ENCODE measurements at regions not wholly inside any gene's neighbourhood (a gene's known extent, or its start where the extent isn't known, plus 50 kb on each side); places are given as distances from the start of the nearest gene placed in this dataset.

DNA sequence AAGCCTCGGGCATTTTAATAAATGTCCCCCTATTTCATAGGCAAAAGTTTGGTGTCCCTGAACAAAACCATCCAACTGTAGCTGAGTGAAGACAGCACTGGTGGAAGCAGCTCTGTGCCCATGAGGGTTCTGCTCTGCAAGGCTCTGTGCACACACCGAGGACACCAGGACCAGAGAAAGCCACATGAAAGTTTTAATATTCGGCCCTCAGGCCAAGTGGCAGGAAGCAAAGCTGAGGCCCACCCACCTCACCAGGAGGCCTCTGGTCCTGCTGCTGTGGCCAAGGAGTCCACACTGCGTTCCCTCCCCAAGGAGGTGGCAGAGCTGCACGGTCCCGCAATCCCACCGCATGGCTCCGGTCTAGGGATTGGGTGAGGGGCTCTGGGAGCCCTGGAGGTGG, 62.6 kb upstream of the RPS6KA2 start:
- Mint-ChIP-seq H3K27ac (ENCODE audit: unreplicated experiment) (no peak overlapping the region), H3K36me3 (ENCODE audit: low read depth) (no peaks in the 10 kb centered on the region), H3K4me3 (ENCODE audit: unreplicated experiment) (no peak overlapping the region), H3K9me3 (ENCODE audit: low read depth) (no peaks in the 10 kb centered on the region), H3K4me1 (ENCODE audit: low read depth) (peaks cover 16% of the 10 kb centered on the region), H3K27me3 (ENCODE audit: low read depth) (peaks cover 2% of the 10 kb centered on the region)
- TF ChIP-seq, protein P1, sequence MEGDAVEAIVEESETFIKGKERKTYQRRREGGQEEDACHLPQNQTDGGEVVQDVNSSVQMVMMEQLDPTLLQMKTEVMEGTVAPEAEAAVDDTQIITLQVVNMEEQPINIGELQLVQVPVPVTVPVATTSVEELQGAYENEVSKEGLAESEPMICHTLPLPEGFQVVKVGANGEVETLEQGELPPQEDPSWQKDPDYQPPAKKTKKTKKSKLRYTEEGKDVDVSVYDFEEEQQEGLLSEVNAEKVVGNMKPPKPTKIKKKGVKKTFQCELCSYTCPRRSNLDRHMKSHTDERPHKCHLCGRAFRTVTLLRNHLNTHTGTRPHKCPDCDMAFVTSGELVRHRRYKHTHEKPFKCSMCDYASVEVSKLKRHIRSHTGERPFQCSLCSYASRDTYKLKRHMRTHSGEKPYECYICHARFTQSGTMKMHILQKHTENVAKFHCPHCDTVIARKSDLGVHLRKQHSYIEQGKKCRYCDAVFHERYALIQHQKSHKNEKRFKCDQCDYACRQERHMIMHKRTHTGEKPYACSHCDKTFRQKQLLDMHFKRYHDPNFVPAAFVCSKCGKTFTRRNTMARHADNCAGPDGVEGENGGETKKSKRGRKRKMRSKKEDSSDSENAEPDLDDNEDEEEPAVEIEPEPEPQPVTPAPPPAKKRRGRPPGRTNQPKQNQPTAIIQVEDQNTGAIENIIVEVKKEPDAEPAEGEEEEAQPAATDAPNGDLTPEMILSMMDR (IDR thresholded peaks at IDR 0.05): no peak
- DNase-seq (ENCODE audit: low spot score): no peak

DNA sequence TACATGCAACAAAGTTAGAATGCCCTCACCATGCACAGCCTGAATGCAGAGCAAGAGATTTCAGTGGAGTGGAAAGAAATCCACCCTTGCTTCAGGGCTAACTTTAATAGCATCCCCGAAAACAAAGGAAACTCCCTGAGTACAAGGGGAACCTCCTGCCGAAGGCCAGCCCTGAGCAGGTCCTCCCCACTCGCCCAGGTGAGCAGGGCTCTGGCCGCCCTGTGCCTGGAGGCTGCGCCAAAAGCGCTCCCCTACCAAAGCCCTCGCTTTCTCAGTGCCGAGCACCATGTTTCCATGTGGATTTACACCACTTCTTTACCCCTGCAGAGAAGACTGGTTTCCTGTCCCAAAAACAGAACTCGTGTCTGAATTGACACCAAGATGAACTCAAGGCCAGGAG, 61.9 kb upstream of the RPS6KA2 start:
- TF ChIP-seq, protein P1 (IDR thresholded peaks at IDR 0.05): no peak
- H3K27ac Mint-ChIP-seq (ENCODE audit: unreplicated experiment): no peak overlapping the region
- H3K36me3 Mint-ChIP-seq (ENCODE audit: low read depth): no peaks in the 10 kb centered on the region
- DNase-seq (ENCODE audit: low spot score): no peak
- H3K27me3 Mint-ChIP-seq (ENCODE audit: low read depth): peaks cover 2% of the 10 kb centered on the region
- H3K4me1 Mint-ChIP-seq (ENCODE audit: low read depth): peaks cover 16% of the 10 kb centered on the region
- H3K9me3 Mint-ChIP-seq (ENCODE audit: low read depth): no peaks in the 10 kb centered on the region
- no peak overlapping the region for H3K4me3 Mint-ChIP-seq (ENCODE audit: unreplicated experiment)

DNA sequence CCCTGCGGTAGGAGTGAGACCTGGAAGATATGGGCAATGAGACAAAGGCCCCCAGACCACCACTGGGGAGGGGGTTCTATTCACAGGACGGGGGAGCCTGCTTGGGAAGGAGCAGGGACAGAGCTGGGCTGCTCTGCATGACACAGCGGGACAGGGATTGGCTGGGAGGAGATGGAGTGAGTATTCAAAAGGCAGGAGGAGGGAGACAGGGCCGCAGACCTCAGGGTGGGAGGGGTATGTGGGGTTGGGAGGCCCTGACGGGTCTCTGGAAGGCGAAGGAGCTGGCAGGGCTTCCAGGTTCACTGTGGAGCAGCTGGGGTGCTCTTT, 60.8 kb upstream of the RPS6KA2 start:
- Mint-ChIP-seq H3K4me3 (ENCODE audit: unreplicated experiment) (no peak overlapping the region), H3K27me3 (ENCODE audit: low read depth) (peaks cover 2% of the 10 kb centered on the region), H3K4me1 (ENCODE audit: low read depth) (peaks cover 20% of the 10 kb centered on the region), H3K27ac (ENCODE audit: unreplicated experiment) (no peak overlapping the region), H3K9me3 (ENCODE audit: low read depth) (no peaks in the 10 kb centered on the region), H3K36me3 (ENCODE audit: low read depth) (no peaks in the 10 kb centered on the region)
- DNase-seq (ENCODE audit: low spot score): no peak
- TF ChIP-seq, protein P1 (IDR thresholded peaks at IDR 0.05): no peak

DNA sequence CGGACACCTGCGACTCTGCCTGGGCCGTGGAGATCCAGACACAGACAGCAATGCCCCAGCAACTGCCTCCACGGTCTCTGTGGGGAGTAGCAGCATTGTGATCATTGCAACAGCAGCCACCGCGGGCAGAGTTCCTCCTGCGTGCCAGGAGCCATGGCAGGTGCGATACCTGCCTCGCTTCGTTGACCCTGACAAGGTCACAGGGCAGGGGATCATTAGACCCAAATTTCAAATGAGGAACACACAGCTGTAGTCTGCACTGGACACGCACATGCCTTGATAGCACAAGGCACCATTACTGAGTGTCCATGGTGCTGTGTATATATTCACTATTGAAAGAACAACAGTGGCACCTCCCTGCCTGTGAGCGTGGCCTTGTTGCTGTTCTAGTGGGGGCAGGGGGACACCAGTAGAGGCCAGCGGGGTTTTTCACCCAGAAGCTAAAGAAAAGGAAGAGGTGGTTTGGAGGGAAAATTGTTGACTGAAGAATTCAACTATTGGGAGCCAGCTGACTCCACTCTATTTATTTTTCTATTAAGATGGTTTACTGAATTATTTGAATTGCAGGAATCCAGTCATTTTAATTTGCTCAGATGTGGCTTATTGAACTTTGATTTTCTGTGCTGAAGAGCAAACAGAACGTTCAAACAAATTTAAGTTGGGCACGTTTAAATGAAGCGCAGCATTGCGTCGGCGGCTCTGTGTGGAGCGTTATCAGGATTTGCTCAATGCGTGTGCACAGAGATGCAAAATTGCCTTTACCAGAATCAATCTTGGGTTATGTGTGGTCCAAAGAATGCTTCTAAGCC, 60.2 kb upstream of the RPS6KA2 start:
- Mint-ChIP-seq H3K27ac (ENCODE audit: unreplicated experiment) (no peak overlapping the region), H3K9me3 (ENCODE audit: low read depth) (no peaks in the 10 kb centered on the region), H3K4me3 (ENCODE audit: unreplicated experiment) (no peak overlapping the region), H3K27me3 (ENCODE audit: low read depth) (peaks cover 2% of the 10 kb centered on the region), H3K36me3 (ENCODE audit: low read depth) (no peaks in the 10 kb centered on the region), H3K4me1 (ENCODE audit: low read depth) (peaks cover 19% of the 10 kb centered on the region)
- TF ChIP-seq, protein P1 (IDR thresholded peaks at IDR 0.05): no peak
- no peak for DNase-seq (ENCODE audit: low spot score)

DNA sequence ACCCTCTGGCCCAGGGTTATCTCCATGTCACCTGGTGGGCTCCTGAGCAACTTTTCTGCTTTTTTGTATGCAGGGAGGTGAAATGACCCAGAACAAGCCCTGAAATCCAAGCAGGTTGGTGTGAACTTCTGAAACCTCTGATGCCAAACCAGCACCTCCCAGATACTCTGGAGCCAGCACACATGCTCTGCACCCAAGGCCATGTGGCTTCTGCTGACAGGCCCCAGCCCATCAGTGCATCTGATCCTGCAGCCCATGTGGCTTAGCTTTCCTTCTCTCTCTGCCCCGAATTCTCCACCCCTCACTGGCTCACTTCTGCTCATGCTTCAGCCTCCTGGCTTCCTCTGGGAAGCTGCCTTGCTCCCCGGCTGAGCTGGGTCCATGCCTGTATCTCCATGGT, 59.3 kb upstream of the RPS6KA2 start:
- TF ChIP-seq, protein P1 (IDR thresholded peaks at IDR 0.05): no peak
- Mint-ChIP-seq H3K27me3 (ENCODE audit: low read depth) (peaks cover 2% of the 10 kb centered on the region), H3K9me3 (ENCODE audit: low read depth) (no peaks in the 10 kb centered on the region), H3K4me1 (ENCODE audit: low read depth) (peaks cover 9% of the 10 kb centered on the region), H3K4me3 (ENCODE audit: unreplicated experiment) (no peak overlapping the region), H3K36me3 (ENCODE audit: low read depth) (no peaks in the 10 kb centered on the region), H3K27ac (ENCODE audit: unreplicated experiment) (no peak overlapping the region)
- no peak for DNase-seq (ENCODE audit: low spot score)
